ENCODE measurements at regions not wholly inside any gene's neighbourhood (a gene's known extent, or its start where the extent isn't known, plus 50 kb on each side); places are given as distances from the start of the nearest gene placed in this dataset.

DNA sequence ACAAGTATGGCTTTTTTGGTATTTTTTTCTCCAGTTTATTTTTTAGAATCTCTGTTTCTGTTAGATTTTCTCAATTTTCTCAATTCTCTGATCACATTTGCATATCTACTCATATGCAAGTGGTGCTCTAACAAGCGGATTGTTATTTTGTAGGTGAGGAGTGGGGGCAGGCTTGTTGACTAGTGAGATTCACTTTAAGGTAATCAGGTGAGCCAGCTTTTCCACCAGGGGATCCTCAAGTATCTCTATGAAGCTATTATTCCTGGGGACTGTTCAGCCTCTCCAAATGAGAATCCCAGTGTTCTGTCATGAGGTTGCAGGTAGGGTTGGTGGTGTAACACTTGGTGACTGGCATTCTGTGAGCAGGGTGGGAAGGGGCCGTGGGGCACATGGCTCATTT, 274.3 kb upstream of the FERMT1 start (continued):
- no peak for TF ChIP-seq HNRNPH1 (optimal IDR thresholded peaks at IDR 0.05; ENCODE audit: low read depth, low read length)
- TF ChIP-seq, protein P1, sequence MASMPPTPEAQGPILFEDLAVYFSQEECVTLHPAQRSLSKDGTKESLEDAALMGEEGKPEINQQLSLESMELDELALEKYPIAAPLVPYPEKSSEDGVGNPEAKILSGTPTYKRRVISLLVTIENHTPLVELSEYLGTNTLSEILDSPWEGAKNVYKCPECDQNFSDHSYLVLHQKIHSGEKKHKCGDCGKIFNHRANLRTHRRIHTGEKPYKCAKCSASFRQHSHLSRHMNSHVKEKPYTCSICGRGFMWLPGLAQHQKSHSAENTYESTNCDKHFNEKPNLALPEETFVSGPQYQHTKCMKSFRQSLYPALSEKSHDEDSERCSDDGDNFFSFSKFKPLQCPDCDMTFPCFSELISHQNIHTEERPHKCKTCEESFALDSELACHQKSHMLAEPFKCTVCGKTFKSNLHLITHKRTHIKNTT (CRISPR knock-in tag; IDR thresholded peaks at IDR 0.05) = no peak
- TF ChIP-seq, protein P2, sequence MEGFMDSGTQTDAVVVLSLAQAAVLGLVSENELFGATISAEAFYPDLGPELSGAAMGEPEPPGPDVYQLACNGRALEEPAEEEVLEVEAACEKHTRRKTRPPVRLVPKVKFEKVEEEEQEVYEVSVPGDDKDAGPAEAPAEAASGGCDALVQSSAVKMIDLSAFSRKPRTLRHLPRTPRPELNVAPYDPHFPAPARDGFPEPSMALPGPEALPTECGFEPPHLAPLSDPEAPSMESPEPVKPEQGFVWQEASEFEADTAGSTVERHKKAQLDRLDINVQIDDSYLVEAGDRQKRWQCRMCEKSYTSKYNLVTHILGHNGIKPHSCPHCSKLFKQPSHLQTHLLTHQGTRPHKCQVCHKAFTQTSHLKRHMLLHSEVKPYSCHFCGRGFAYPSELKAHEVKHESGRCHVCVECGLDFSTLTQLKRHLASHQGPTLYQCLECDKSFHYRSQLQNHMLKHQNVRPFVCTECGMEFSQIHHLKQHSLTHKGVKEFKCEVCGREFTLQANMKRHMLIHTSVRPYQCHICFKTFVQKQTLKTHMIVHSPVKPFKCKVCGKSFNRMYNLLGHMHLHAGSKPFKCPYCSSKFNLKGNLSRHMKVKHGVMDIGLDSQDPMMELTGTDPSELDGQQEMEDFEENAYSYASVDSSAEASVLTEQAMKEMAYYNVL (CRISPR knock-in tag; IDR thresholded peaks at IDR 0.05; ENCODE audit: borderline replicate concordance) = no peak
- TF ChIP-seq CHD4 (IDR thresholded peaks at IDR 0.05; ENCODE audit: borderline replicate concordance, low read length) = no peak

DNA sequence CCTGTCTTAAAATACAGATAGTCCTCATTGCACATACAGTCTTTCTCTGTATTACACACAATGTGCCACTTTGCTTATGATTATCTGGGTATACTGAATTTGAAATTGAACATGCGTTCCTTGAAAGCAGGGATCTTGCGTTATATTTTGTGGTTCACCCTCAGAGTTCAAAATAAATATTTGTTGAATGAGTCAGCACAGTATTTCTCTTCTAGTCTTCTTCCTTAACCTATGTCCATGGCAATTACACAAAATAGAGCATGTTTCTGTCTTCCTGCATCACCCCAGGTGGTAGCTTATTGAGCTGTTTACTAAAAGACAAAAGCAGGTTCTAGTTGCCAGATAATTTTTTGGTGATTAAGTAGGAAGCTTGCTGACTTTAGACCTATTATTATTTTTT, 272.9 kb upstream of the FERMT1 start:
- Histone ChIP-seq H3K36me3 (replicated peaks in 1 of 2; ENCODE audit: control insufficient read depth in 1 of 2, insufficient read depth in 2 of 2, low read length in 2 of 2) (no peaks in the 10 kb centered on the region), H3K9me3 (ENCODE audit: low read length) (no peaks in the 10 kb centered on the region), H3K9ac (ENCODE audit: insufficient read depth, low read depth, low read length) (no peak overlapping the region), H3K27me3 (ENCODE audit: control insufficient read depth in 1 of 2, insufficient read depth in 2 of 2, low read length in 2 of 2) (no peaks in the 10 kb centered on the region), H3K27ac (ENCODE audit: extremely low read length, insufficient read depth, low read length) (no peak overlapping the region), H3K79me2 (ENCODE audit: insufficient read depth, low read length) (no peaks in the 10 kb centered on the region), H2AFZ (ENCODE audit: low read length) (no peak overlapping the region), H3K4me1 (ENCODE audit: insufficient read depth, low read length) (no peaks in the 10 kb centered on the region), H4K20me1 (ENCODE audit: insufficient read depth, low read length) (no peaks in the 10 kb centered on the region), H3K4me3 (replicated peaks in 1 of 3; ENCODE audit: insufficient read depth in 1 of 3, low read depth in 2 of 3, low read length in 3 of 3) (no peak overlapping the region), H3K4me2 (ENCODE audit: low read depth, low read length) (no peak overlapping the region)
- 6% methylated on average over 2 of the region's 2 CpGs for WGBS (ENCODE audit: low lambda C conversion rate)
- ATAC-seq = no peak
- intact Hi-C loops (cut with micrococcal nuclease; ENCODE audit: unreplicated experiment) (no loop called here), in situ Hi-C loops (cut with HindIII; ENCODE audit: extremely low pct_ligation_motif_present, low pct_unique_long_range_greater_than_20kb) (no loop called here)
- DNase-seq (ENCODE audit: low spot score) = no peak
- peak; percentile 56 for TF ChIP-seq BCL6 (CRISPR knock-in tag; IDR thresholded peaks at IDR 0.05)
- no peak for TF ChIP-seq KDM4B (CRISPR knock-in tag; IDR thresholded peaks at IDR 0.05)
- TF ChIP-seq PCBP1 (IDR thresholded peaks at IDR 0.05; ENCODE audit: borderline replicate concordance, low read depth, low read length) = no peak
- TF ChIP-seq ZNF777 (CRISPR knock-in tag; IDR thresholded peaks at IDR 0.05) = no peak
- no peak for TF ChIP-seq FOSL2 (CRISPR knock-in tag; IDR thresholded peaks at IDR 0.05)
- no peak for FAIRE-seq
- BruUV-seq (replicated peaks) = no TSS peak
- ChIA-PET CTCF (ENCODE audit: low intra/inter-chr PET ratio, low total read pairs) (no interaction called here), POLR2A (no interaction called here)
